Hematopoietic multipotent progenitor cell treated with erythropoietin and hydrocortisone succinate and interleukin-3 and kit ligand, for 4 days (in vitro differentiated cells): ENCODE measurements at regions not wholly inside any gene's neighbourhood (a gene's known extent, or its start where the extent isn't known, plus 50 kb on each side); places are given as distances from the start of the nearest gene placed in this dataset.

Source experiments
- DNase-seq: peaks from one replicate; pipeline ENCODE4 v3.0.0-alpha.2; 2015

DNA sequence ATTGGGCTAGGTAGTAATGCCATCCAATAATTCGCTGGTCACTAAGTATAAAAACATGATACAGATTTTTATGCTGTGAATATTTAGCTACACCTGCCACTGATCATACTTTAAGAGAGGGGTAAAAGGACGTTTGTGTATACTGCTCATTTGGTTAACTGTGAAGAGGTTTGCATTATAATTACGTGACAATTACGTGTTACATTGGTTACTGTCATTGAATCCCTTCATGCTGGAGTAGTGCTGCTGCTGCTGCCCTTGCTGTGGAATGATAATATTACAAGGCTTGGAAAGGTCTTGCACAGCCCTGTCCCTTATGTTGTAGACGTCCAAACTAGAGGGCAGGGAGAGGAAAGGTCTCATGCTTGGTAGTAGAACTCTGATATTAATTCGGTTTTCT lies 312.2 kb upstream of the ATP2B1 start:
- no peak for DNase-seq

DNA sequence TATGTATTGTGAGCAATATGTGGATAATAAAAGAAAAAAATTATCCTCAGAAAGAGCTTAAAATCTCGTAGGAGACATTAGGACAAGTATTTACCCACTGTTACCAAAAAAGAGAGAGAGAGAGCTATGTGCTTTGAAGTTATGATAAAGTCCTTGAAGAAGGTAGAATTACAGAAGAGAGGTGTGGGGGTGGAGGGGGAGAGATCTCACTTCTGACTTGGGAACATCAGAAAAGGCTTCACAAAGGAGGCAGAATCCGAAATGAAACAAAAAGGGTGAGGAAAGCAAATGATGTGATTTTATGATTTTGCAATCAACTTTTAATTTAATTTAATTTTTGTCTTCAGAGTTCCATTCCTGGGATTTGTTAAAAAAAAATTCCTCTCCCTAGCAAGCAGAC lies 311.8 kb upstream of the ATP2B1 start:
- DNase-seq = no peak

DNA sequence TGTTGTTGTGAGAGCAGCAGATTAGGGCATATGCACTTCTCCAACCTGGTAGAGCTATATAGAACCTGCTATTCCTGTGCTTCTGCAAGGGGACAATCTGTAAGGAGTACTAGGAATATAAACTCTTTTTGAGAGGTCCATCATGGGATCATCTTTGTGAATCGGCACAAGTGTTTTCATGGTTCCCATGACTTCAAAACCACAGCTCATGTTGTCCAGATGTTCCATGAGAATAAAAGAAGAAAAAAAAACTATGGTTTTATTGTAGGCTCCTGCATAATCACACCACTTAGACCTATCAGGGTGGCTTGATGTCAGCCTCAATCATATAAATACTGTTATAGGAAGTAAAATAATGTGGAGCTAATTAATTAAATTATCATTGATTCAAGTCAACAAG lies 311.4 kb upstream of the ATP2B1 start:
- no peak for DNase-seq

DNA sequence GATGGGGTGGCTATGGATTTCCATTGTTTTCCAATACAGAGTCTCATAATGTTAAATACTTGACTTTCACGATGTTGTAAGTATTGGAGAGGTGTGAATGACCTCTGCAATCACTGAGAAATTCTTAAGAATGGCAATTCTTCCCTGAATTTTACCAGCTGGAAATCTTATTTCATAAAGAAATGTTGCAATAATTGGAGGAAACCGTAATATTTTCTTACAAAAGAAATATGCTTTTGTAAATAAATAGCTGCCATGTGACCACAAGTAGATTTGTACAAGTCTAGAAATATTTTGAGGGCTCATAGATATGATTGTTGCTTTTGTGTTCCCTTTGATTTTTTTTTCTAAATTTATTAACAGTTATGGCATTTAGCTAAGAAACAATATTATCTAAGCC lies 308.7 kb upstream of the ATP2B1 start:
- no peak for DNase-seq

DNA sequence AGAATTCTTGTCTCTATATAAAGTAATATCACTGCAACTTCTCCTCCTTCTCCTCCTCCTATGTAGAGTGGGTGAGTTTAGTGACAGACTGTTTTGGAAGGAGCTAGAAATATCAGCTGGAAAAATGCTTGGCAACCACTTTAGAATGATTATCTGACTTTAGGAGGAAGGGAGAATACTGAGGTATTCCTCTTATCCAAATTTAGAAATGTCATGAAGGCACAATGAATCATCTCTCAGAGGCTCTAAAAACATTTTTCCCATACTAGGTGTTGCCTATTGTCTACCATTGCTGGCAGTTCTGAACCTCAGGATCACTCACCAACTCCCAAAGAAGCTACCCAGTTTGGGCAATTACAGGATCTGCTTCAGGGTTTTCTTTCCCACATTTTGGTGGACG lies 306.6 kb upstream of the ATP2B1 start:
- DNase-seq = no peak

DNA sequence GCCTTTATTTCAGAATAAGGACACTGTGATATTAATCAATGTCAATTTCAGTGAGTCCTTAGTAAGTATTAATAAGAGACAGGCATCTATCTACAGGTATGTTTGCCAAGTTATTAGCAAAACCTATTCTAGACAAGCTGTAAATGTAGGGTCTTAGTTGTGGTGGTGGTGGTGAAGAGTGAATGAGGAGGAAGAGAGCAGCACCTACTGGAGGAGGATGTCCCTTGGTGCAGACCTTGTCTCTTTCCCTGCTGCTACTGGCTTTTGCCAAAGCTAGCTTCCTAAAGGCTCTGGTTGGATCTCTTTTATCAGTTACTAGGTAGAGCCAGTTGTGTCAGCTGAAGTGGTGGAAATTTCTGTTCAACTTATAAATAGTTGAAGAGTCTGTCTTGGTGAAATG lies 304.8 kb upstream of the ATP2B1 start:
- DNase-seq = peak; percentile 38

DNA sequence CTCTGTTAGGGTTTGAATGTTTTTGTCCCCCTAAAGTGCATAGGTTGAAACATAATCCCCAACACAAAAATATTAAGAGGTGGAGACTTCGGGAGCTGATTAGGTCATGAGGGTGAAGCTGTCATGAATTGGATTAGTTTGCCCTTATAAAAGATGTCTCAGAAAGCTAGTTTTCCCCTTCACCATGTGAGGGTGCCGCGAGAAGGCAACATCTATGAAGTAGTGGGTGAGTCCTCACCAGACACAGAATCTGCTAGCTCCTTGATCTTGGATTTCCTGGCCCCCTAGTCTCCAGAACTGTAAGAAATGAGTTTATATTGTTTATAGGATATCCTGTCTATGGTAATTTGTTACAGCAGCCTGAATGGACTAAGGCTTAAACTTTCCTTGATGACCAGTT lies 301.5 kb upstream of the ATP2B1 start:
- DNase-seq = no peak

DNA sequence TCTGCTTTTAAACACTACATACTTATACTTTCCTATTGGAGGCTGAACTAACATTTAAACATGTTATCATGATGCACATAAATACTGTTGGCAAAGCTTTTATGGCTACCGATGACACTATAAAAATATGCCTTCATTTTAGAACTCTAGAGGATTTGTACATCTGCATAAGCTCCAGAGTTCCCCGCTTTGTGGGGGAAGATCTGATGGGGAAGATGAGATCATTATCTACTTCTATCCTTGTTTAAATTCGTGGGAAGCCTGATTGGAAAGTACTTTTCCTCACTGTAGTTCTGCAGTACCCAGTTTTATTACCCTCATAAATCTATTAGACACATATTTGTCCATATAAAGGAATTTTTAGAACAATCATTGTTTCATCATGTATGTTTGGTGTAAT lies 299.6 kb upstream of the ATP2B1 start:
- DNase-seq = no peak

DNA sequence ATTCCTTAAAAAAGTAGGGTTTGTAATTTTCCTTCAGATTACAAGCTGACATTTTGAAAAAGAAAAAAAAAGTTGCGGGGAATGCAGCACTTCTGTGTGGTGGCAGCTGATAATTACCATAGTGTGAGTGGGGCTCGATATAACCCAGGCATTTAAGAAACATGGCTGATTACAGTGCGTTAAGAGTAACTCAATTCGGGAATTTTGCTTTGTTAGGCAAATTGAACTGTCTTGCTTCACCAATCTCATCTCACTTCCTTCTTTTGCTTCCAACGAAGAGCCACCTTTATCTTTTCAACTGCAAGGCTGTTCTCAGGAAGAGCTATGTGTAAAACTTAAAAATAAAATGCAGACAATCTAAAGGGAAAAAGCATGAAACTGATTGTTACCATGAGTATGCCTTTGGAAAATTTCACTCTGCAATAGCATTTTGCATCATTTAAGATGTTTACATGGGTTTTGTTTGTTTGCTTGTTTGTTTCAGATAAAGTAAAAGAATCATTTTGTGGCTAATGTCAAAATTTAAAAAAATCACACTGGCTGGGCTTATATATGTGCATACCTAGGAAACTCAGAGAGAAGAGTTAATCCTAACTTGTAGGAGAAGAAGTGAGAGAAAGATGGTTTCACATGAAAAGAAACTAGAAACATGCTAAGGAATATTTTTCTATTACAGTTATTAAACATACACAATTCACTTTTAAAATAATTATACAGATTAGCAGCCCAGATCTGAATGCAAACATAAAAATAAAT lies 295.9 kb upstream of the ATP2B1 start:
- no peak for DNase-seq

DNA sequence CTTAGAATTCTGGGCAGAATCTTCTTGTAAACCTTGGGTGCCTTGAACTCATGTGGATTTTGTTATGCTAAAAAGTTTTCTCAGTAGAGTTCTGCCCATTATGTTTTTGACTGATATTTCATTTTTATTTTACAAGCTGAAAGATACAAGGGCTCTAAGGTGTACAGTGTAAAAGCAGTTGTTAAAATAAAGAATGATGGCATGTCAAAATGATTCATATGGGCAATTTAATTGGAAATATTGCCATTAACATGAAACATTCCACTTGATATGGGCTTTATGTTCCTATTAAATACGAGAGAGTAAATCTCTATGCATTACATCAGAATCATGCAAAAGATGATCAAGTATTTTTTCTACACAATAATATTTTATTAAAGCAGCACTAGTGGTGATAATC lies 295.1 kb upstream of the ATP2B1 start:
- no peak for DNase-seq

DNA sequence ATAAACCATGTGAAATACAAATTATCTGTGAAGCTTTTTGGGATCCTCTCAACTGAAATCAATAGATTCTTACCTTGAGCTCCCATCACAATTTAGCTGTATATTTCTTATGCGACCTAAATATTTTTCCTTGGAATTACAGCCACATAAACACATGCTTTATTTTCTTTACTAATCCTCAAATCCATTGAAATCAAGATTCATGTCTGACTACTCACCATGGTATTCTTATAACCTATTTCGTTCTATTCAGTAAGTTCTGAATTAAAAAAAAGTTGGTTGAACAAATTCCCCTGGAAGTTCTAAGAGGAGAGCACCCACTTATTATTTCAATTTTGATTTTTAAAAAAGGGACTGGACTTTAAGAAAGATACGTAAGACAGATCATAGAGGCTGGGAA lies 292.1 kb upstream of the ATP2B1 start:
- DNase-seq = no peak

DNA sequence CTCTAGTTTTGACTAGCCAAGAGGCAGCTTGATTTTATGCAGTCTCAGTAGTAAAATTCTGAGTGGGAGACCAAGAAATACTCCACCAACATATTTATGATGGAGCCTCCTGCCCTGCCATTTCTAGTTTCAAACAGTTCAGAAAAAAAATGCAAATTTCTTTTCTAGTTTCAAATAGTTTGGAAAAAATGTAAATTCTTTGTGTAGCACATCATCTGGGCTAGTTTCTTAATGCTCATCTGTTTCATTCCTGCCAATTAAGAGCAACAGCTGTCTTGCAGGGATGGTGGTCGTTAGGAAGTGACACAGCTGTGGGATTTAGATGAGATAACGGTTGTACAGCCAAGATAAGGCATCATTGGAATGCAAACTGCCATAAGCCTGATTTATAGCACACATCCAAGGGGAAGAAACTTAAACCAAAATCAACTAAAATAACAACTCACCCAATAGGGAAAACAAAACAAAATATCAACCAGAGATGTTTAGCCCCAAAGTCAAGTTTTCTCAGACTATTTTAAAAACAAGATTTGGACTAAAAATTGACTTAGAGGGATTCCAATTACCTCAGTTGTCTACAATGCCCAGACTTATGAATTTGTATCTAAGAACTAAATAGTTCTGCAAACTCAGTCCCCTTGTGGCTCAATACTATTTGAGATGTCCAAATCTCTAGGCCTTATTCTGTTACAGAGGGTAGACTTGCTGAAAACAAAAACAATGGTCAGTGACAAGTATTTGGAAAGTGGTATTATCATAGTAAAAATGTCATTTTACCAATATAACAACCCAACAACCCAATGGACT lies 291.3 kb upstream of the ATP2B1 start:
- no peak for DNase-seq

DNA sequence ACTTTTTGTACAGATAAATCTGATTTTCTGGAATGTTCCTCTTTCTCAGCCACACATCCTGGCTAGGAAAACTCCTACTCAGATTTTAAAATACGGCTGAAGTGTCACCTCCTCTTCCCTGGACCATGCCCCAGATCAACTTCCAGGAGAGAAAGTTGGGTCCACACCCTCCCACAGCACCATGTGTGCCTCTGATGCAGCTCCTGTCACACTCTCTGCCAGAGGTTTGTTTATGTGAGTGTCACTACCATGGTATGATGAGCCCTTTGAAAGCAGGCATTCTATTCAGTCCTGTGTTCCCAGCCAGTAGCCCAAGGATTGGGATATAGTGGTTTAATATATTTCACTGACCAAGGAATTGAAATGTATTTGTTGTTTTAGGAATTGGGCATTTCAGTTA lies 287.2 kb upstream of the ATP2B1 start:
- DNase-seq = no peak

DNA sequence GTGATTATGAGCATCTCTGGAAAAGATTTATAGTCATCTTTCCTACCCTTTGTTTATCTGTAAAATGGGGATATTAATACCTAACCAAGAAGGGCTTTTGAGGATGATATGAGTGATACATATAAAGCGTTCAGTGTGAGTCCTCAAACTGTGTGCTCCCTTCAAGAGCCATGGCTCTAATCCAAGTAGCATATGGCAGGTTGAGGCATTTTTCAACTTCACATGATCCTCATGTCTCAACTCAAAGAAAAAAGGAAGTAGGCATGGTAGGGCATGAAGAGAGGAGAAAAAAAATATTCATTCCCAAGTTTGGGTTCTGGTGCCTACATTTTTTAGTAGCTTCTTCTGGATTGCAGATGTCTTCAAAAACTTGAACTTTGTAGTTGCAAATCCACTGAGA lies 286.3 kb upstream of the ATP2B1 start:
- DNase-seq = no peak

DNA sequence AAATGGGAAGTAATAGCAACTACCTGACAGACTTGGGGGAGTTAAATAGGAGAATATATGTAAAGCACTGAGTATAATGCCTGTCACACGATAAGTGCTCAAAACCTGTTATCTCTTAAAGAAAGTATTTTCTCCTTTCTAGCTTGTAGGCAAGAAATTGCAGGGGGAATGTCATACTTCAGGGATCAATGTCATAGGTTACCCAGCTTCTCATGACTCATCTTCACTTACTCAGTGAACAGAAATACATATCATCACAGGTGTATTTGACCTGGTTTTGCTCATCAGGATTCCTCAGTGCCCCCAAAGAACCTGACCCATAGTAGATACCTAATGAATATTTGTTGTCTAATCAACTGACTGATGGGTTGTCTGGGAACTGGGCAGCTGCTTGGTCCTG lies 285.0 kb upstream of the ATP2B1 start:
- no peak for DNase-seq

DNA sequence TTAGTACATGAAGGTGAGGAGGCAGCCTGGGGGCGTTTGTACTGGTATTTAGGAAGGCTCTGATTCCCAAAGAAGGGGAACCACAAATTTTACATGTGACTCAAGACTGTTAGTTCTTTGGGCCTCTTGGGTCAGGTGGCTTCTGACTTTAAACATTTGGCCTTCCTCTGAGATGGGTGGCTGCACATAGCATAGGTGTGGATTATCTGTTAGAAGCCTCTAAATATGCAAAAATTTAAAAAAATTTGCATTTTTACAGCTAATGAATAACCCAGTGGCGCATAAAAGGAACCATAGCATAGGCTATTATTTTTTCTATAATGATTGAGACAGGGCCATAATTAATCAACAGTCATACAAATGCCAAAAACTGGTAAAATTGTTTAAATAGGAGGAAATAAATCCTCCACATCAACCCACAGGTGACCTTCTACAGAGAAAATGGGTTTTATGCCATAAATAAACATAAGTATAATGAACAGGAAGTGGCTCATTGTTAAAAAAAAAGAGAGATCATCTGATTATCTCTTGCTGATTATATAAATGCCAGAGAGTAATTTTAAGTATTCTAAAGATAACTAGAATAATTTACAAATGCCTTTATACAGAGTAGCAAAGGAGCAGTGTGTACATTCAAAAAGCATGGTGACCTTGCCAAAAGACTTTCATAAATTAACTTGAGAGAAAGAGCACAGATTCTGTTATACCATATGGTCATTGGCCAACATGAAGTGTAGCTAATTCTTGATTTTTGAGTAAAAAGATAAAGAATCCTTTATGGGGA lies 284.2 kb upstream of the ATP2B1 start:
- no peak for DNase-seq

DNA sequence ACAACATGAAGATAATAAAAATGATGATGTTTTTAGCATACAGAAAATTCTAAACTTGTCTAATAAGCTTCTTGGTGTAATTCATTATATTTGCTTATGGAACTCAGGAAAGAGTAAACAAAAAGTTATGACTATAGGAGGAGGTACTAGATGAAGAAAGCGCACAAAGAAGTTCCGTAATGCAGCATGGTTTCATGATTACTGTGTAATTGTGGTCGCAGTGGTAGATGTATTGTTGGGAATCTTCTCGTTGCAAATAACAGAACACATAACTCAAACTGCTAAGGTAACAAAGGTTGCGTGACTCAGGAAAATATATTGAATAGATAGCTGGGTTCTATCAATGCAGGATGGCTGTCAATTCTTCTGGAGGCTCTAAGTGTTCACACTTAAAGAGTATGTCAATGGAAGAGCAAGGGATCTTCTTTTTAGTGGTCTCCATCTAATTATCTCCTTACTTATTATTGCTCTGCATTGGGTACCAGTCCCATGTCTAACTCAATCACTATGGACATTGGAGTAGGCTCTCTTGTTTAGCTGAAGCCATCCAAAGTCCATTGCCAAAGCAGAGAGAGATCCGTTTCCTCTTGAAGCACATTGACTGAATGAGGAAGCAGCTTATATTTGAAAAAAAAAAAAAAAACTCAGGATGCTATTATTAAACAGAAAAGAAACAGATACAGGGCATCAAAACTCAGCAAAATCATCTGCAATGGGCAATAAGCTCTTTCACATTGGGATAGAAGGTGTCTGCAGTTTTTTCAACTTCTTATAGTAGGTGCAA lies 283.4 kb upstream of the ATP2B1 start:
- DNase-seq = no peak

DNA sequence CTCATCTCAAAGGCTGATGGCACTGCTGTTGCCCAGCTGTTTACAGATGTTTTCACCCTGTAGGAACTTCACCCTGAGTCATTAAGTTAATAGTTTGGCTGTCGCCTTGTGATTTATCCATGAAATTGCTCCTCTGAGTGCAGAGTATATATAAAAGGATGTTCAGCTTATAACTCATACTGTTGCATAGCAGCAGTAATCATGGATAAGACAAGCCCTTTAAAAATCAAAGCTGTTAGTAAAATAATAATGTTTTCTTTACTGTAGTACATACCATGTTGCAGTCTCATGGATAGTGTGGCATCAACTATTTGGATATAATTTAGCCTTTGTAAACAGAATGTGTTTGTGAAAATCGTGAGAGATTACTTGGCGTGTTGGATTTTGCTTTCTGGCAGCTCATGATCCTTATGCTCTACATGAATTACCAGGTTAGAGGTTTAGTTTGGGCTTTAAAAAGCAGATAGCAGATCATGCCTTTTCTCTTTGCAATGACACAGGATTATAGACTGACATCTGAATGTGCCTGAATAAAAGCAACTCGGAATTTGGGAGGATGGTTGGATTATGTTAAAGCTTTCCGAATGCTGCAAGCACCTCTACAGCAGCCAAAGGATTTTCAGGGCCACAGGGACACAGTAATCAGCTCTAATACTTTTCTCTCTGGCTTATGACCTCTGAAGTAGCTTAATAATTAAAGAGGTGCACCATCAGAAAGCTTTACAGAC lies 279.7 kb upstream of the ATP2B1 start:
- DNase-seq = no peak

DNA sequence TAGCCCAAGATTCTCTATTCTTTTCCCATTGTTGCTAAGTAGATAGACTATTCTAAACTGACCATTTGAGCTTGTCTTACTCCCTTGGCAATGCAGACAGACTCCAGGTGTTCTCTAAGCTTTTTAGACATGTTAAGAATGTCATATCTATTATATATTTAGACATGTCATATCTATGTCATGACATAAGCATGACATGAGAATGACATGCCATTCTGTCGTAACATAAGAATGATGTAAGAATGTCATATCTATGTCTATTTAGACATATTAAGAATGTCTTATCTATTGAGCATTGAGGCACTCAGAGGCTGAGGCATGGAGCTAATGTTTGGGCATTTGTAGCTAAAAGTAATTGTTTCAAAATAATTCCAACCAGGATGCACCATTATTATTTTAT lies 277.3 kb upstream of the ATP2B1 start:
- no peak for DNase-seq

DNA sequence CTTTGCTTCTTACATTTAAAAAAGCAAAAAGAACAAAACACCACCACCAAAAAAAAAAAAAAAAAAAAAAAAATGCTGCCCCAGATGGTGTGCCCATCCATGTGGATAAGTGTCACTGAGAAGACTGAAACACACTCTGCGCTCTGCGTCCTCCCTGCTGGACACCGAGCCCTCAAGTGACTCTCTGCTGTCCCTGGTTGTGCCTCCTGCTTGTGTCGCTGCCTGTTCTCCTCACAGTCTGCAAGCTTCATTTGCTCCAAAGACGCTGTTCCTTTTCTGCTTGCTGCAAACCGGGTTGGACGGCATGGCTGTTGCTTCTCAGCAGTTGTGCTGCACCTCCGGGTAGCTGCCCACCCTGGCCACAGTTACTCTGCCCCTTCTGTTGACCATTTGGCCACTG lies 276.2 kb upstream of the ATP2B1 start:
- DNase-seq = no peak

DNA sequence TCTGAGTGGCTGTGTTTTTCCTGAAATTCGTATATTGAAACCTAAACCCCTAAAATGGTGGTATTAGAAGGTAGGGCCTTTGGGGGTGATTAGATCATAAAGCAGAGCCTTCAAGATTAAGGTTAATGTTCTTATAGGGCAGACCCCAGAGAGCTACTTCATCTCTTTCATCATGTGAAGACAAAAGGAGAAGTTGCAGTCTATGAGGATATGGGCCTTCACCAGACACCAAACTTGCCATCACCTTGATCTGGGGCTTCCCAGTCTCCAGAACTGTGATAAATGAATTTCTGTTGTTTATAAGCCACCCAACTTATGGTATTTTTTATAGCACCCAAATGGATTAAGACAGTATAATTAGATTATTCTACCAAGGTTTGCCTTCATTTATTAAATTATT lies 275.0 kb upstream of the ATP2B1 start:
- DNase-seq = peak; percentile 23

DNA sequence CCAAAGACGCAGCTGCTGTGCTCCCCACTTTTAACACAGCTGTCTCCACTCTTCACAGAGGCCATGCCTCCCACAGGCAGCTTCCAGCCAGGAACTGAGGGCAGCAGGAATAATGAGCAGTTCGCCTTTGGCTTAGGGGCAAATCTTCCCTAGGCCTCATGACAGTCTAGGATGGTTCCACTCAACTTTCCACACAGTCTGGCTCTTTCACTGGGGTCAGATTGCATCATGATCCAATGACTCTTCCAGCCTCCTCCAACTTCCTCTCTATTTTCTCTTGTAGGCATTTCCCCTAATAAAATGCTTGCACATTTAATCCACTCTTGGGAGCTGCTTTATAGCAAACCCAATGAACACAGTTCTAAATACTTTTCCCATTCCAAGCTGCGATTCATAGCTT lies 271.6 kb upstream of the ATP2B1 start:
- DNase-seq = no peak
